Endothelial cell of umbilical vein (primary cell): ENCODE measurements at regions not wholly inside any gene's neighbourhood (a gene's known extent, or its start where the extent isn't known, plus 50 kb on each side); places are given as distances from the start of the nearest gene placed in this dataset.

Experiments used
- BruUV-seq: library from RNA; stranded (reverse); fragments of 400-500 nt; replicated peaks from 2 replicates; lab custom pipeline; 2021; lab: Mats Ljungman, UMichigan
- CTCF ChIA-PET: fragments of 300-600, 350-600 bp; sonication (Branson Sonifier 250); formaldehyde crosslinking; loops from one replicate; lab custom pipeline; 2021; ENCODE audit warnings: antibody characterized with exemption, inconsistent platforms; lab: Charles Lee
- POLR2A ChIA-PET: fragments of 300-600, 350-600 bp; sonication (Branson Sonifier 250); formaldehyde crosslinking; loops from one replicate; lab custom pipeline; 2021; ENCODE audit warnings: antibody characterized with exemption, inconsistent platforms; lab: Charles Lee
- DNase-seq: peaks from one replicate; pipeline ENCODE4 v3.0.0-alpha.2; 2011; ENCODE audit warnings: low read depth, low spot score
- FAIRE-seq: peaks from 2 replicates; lab custom pipeline; 2011; peaks lifted over from hg19 to GRCh38; lab: Jason Lieb, UNC
- H2AFZ ChIP-seq: 2 replicates; pipeline ENCODE4 v1.6.0; 2012; ENCODE audit warnings: low read depth, low read length, control low read depth, inconsistent platforms
- H3K27ac ChIP-seq: 2 replicates; pipeline ENCODE4 v1.5.1; 2011; ENCODE audit warnings: low read depth, mild to moderate bottlenecking, control low read depth, low read length, moderate library complexity; ENCODE audit not compliant: insufficient read depth
- H3K27me3 ChIP-seq, 2 experiments: 2 replicates each; pipeline versions ENCODE4 v1.6.0 to v1.6.1; 2011; ENCODE audit warnings: low read length in 2 of 2, mixed read lengths in 1 of 2; ENCODE audit not compliant: control insufficient read depth in 2 of 2, insufficient read depth in 2 of 2
- H3K36me3 ChIP-seq, 2 experiments: 2 replicates in 1 of 2; 3 replicates in 1 of 2; pipeline ENCODE4 v1.5.1; 2011; ENCODE audit warnings: low read length in 2 of 2, mild to moderate bottlenecking in 1 of 2, moderate library complexity in 1 of 2; ENCODE audit not compliant: control insufficient read depth in 2 of 2, insufficient read depth in 2 of 2; ENCODE audit errors: extremely low read depth in 1 of 2
- H3K4me1 ChIP-seq: 3 replicates; pipeline ENCODE4 v1.5.1; 2011; ENCODE audit warnings: mild to moderate bottlenecking, low read length; ENCODE audit not compliant: control insufficient read depth, insufficient read depth; ENCODE audit errors: extremely low read depth
- H3K4me2 ChIP-seq: 2 replicates; pipeline ENCODE4 v1.6.1; 2011; ENCODE audit warnings: low read length, control low read depth, mixed read lengths; ENCODE audit not compliant: insufficient read depth
- H3K4me3 ChIP-seq, 3 experiments: fragments of 200-600 bp in 1 of 3; sonication (generic), shearing (Covaris generic) in 1 of 3; replicated peaks in 1 of 3; 2 replicates each; pipeline ENCODE4 v1.5.1; 2011 to 2016; ENCODE audit warnings: control low read depth in 3 of 3, low read length in 3 of 3, mild to moderate bottlenecking in 2 of 3, inconsistent platforms in 1 of 3, low read depth in 1 of 3, moderate library complexity in 1 of 3; ENCODE audit not compliant: insufficient read depth in 1 of 3
- H3K79me2 ChIP-seq: 2 replicates; pipeline ENCODE4 v1.6.0; 2012; ENCODE audit warnings: low read length, inconsistent platforms; ENCODE audit not compliant: control insufficient read depth, insufficient read depth
- H3K9ac ChIP-seq: replicated peaks from 2 replicates; pipeline ENCODE3; 2011; ENCODE audit warnings: low read length, control low read depth; ENCODE audit not compliant: insufficient read depth; ENCODE audit errors: extremely low read depth
- H3K9me1 ChIP-seq: replicated peaks from 3 replicates; pipeline ENCODE4 v1.6.0; 2011; ENCODE audit warnings: mild to moderate bottlenecking, low read length; ENCODE audit not compliant: control insufficient read depth, insufficient read depth; ENCODE audit errors: extremely low read depth
- H3K9me3 ChIP-seq: replicated peaks from 2 replicates; pipeline ENCODE4 v1.5.1; 2012; ENCODE audit warnings: low read length, inconsistent platforms; ENCODE audit not compliant: control insufficient read depth, insufficient read depth
- H4K20me1 ChIP-seq: replicated peaks from 2 replicates; pipeline ENCODE3; 2011; ENCODE audit warnings: mild to moderate bottlenecking, low read length; ENCODE audit not compliant: control insufficient read depth, insufficient read depth; ENCODE audit errors: extremely low read depth
- EZH2 ChIP-seq: IDR thresholded peaks from 2 replicates; pipeline ENCODE4 v1.6.1; 2012; ENCODE audit warnings: borderline replicate concordance, low read depth, mild to moderate bottlenecking, moderate library complexity, low read length, inconsistent platforms; ENCODE audit not compliant: severe bottlenecking
- FOS ChIP-seq: IDR thresholded peaks from 2 replicates; pipeline ENCODE4 v1.6.1; 2011; ENCODE audit warnings: mild to moderate bottlenecking, low read length, moderate library complexity, borderline replicate concordance; ENCODE audit not compliant: insufficient read depth
- GATA2 ChIP-seq: IDR thresholded peaks from 2 replicates; pipeline ENCODE4 v1.7.0; 2011; ENCODE audit warnings: low read depth, mild to moderate bottlenecking, moderate library complexity, mixed read lengths, low read length; ENCODE audit not compliant: insufficient read length, insufficient read depth
- JUN ChIP-seq: IDR thresholded peaks from 2 replicates; pipeline ENCODE4 v1.6.1; 2011; ENCODE audit warnings: borderline replicate concordance, low read depth; ENCODE audit not compliant: insufficient read length, insufficient read depth
- MAX ChIP-seq: IDR thresholded peaks from 2 replicates; pipeline ENCODE4 v1.6.1; 2011; ENCODE audit not compliant: insufficient read depth, insufficient read length
- MYC ChIP-seq: IDR thresholded peaks from one replicate; pipeline ENCODE4 v1.6.1; 2011; ENCODE audit warnings: mild to moderate bottlenecking, low read depth, low read length
- POLR2A ChIP-seq: IDR thresholded peaks from 2 replicates; pipeline ENCODE4 v1.6.1; 2012; ENCODE audit warnings: low read depth, mild to moderate bottlenecking, control low read depth, low read length
- POLR2AphosphoS5 ChIP-seq: IDR thresholded peaks from 2 replicates; pipeline ENCODE4 v1.6.1; 2012; ENCODE audit warnings: low read depth, mild to moderate bottlenecking, control low read depth, low read length, moderate library complexity; ENCODE audit not compliant: insufficient read depth
- dilution Hi-C: fragments of 300-500 bp; cut with MboI; formaldehyde crosslinking; loops from one replicate; pipeline ENCODE4 v1.15.0; 2019; ENCODE audit warnings: low sequenced_read_pairs; ENCODE audit not compliant: extremely low pct_ligation_motif_present
- intact Hi-C: fragments of 100-400 bp; cut with micrococcal nuclease; formaldehyde crosslinking; loops from one replicate; pipeline ENCODE4 v1.10.0; 2022
- TF ChIP-seq, protein P1 (sequence below), 2 donors: IDR thresholded peaks; 1 replicate in 1 of 2; 2 replicates in 1 of 2; pipeline ENCODE4 v1.5.1; 2011; ENCODE audit warnings: low read length in 2 of 2, mild to moderate bottlenecking in 2 of 2, moderate library complexity in 2 of 2, control low read depth in 1 of 2, inconsistent platforms in 1 of 2, low read depth in 1 of 2; ENCODE audit not compliant: insufficient read depth in 1 of 2; ENCODE audit errors: extremely low read depth in 1 of 2

- Histone ChIP-seq H2AFZ (no peak overlapping the region), H3K4me3 (no peak overlapping the region), H3K9me3 (peaks cover 21% of the 10 kb centered on the region), H3K27ac (no peak overlapping the region), H3K36me3 (no peaks in the 10 kb centered on the region), H3K79me2 (no peaks in the 10 kb centered on the region), H3K9ac (no peak overlapping the region), H3K9me1 (no peaks in the 10 kb centered on the region), H3K4me2 (no peak overlapping the region), H3K4me1 (no peaks in the 10 kb centered on the region), H4K20me1 (no peaks in the 10 kb centered on the region), H3K27me3 (no peaks in the 10 kb centered on the region)
- POLR2A ChIA-PET: no interaction called here
- intact Hi-C loops (no loop called here), dilution Hi-C loops (no loop called here)
- TF ChIP-seq FOS: no peak
- TF ChIP-seq, protein P1, sequence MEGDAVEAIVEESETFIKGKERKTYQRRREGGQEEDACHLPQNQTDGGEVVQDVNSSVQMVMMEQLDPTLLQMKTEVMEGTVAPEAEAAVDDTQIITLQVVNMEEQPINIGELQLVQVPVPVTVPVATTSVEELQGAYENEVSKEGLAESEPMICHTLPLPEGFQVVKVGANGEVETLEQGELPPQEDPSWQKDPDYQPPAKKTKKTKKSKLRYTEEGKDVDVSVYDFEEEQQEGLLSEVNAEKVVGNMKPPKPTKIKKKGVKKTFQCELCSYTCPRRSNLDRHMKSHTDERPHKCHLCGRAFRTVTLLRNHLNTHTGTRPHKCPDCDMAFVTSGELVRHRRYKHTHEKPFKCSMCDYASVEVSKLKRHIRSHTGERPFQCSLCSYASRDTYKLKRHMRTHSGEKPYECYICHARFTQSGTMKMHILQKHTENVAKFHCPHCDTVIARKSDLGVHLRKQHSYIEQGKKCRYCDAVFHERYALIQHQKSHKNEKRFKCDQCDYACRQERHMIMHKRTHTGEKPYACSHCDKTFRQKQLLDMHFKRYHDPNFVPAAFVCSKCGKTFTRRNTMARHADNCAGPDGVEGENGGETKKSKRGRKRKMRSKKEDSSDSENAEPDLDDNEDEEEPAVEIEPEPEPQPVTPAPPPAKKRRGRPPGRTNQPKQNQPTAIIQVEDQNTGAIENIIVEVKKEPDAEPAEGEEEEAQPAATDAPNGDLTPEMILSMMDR (IDR thresholded peaks at IDR 0.05; ENCODE audit: extremely low read depth in 1 of 2, insufficient read depth in 1 of 2, low read depth in 1 of 2, low read length in 2 of 2): no peak
- no peak for TF ChIP-seq POLR2AphosphoS5
- TF ChIP-seq JUN: no peak
- no peak for TF ChIP-seq EZH2
- TF ChIP-seq MAX: no peak
- TF ChIP-seq GATA2: no peak
- no peak for TF ChIP-seq MYC
- TF ChIP-seq POLR2A: no peak
- DNase-seq (no peak), FAIRE-seq (no peak)
- BruUV-seq: no TSS peak
- CTCF ChIA-PET: no interaction called here
Observed at GRCh38 chr2:89845532-89845931, 1154.1 kb downstream of the RPIA start.
